Vagina (tissue), 2 donors: ENCODE measurements at regions not wholly inside any gene's neighbourhood (a gene's known extent, or its start where the extent isn't known, plus 50 kb on each side); places are given as distances from the start of the nearest gene placed in this dataset.

Experiments used
- CTCF ChIP-seq, 3 experiments: fragments of 450-650 bp in 2 of 3; fragments of 200-600 bp in 1 of 3; sonication (generic) in 1 of 3; IDR thresholded peaks; one replicate each; pipeline ENCODE4 v1.5.1; 2017 to 2019; ENCODE audit warnings: antibody characterized with exemption in 3 of 3, mild to moderate bottlenecking in 2 of 3, moderate library complexity in 2 of 3
- POLR2AphosphoS5 ChIP-seq, 2 donors: sonication (generic); formaldehyde crosslinking; IDR thresholded peaks; one replicate each; pipeline ENCODE4 v1.9.0; 2017; ENCODE audit warnings: antibody characterized with exemption in 2 of 2, mild to moderate bottlenecking in 2 of 2, low read depth in 1 of 2; ENCODE audit not compliant: insufficient read depth in 1 of 2

GRCh38 chr13:65977525-65977924, 1252.6 kb downstream of the PCDH9 start:
- no peak for TF ChIP-seq CTCF (IDR thresholded peaks at IDR 0.05)
- TF ChIP-seq POLR2AphosphoS5 (IDR thresholded peaks at IDR 0.05; ENCODE audit: insufficient read depth in 1 of 2, low read depth in 1 of 2) = no peak
